ENCODE measurements at regions not wholly inside any gene's neighbourhood (a gene's known extent, or its start where the extent isn't known, plus 50 kb on each side); places are given as distances from the start of the nearest gene placed in this dataset.
A peak's percentile ranks its signal among the peaks of the same experiment; 100 is the strongest.

DNA sequence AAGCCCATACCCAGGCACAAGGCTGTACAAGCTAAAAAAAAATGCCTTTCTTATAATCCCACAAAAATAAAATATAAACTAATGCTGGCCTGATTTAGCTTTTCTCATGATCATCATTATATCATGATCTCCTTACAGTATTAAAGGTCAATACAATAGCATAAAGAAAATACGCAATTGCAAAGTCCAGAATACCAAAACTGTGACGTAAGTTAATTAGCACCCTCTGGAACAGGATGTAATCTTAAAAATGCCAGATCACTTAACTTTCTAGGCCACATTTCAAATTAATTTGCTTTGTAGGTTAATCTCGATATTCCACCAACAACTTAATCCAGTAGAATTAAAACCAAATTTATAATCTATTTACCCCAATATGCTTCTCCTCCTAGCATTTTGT, 444.2 kb upstream of the CYLC2 start:
- no peak overlapping the region for H3K27ac ChIP-seq
- TF ChIP-seq, protein P1, sequence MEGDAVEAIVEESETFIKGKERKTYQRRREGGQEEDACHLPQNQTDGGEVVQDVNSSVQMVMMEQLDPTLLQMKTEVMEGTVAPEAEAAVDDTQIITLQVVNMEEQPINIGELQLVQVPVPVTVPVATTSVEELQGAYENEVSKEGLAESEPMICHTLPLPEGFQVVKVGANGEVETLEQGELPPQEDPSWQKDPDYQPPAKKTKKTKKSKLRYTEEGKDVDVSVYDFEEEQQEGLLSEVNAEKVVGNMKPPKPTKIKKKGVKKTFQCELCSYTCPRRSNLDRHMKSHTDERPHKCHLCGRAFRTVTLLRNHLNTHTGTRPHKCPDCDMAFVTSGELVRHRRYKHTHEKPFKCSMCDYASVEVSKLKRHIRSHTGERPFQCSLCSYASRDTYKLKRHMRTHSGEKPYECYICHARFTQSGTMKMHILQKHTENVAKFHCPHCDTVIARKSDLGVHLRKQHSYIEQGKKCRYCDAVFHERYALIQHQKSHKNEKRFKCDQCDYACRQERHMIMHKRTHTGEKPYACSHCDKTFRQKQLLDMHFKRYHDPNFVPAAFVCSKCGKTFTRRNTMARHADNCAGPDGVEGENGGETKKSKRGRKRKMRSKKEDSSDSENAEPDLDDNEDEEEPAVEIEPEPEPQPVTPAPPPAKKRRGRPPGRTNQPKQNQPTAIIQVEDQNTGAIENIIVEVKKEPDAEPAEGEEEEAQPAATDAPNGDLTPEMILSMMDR (conservative IDR thresholded peaks at IDR 0.05) = no peak

DNA sequence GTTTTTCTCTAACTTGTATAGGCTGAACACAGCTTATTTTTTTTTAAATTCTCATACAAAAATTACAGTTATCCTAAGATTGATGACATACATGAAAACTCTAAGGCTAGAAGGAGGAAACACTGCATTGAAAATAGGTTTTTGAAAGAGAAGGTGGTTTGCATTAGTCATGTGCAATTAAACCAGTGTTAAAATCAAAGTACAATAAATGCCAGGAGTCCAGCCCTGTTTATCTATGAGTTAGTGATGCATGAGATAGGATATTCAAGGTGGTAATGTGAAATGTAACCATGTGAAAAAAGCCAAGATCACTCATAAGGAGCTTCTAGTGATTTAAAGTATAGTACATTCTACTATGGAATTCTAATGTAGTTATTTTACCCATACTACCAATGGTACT, 444.9 kb upstream of the CYLC2 start:
- TF ChIP-seq, protein P1 (conservative IDR thresholded peaks at IDR 0.05) = no peak
- no peak overlapping the region for H3K27ac ChIP-seq

DNA sequence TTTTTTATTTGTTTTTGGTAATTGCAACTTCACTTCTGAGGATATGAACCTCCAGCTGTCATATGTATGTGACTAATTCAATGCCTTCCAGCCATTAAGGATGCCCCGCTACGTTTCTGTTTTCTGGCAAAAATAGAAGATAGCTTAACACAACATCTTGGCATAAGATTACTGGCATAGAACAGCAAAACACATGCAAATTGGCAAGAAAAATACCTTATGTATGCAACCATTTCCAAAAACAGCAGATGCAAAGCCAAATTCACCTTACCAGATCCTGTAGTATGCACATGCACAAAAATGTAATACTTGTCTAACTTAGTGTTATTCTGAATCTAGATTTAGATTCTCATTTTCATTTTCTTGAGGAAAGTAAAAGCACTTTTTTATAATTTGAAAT, 461.1 kb upstream of the CYLC2 start:
- H3K27ac ChIP-seq = no peak overlapping the region
- TF ChIP-seq, protein P1 (conservative IDR thresholded peaks at IDR 0.05) = no peak

DNA sequence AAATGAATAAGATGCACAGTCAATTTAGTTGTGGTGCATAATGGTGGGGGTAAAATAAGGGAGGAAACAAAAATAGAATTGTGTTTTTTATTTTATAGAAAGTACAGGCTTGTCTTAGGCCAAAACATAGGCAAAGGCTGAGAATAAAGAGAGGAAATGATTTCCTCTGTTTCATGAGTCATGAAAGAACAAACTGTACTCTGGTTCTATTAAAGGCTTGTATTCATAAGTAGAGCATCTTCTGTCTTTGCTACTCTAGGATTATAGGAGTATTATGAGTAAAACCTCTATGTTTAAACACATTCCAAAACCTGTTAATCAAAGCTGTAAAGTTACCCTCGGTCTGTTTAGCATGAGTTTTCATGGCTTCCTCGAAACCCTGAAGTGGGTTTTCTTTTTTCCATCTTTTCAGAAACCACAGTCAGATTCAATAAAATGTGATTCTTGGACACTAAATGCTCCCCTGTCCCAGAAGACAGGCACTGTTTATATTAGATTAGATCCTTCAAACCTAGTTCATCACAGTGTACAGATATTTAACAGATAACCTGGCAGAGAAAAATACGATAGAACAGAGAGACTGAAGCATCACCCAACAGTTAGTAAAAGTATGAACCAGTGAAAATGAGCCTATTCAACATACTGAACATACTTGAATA, 473.9 kb upstream of the CYLC2 start:
- TF ChIP-seq, protein P1 (conservative IDR thresholded peaks at IDR 0.05) = no peak
- H3K27ac ChIP-seq = peak overlapping the region; percentile 77

DNA sequence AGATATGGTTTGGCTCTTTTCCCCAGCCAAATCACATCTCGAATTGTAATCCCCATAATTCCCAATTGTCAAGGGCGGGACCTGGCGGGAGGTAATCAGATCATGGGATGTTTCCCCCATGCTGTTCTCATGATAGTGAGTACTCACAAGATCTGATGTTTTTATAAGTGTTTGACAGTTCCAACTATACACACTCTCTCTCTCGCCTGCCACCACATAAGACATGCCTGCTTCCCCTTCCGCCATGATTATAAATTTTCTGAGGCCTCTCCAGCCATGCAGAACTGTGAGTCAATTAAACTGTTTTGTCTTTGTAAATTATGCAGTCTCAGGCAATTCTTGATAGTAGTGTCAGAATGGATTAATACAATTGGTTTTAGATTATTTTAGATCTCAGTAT, 475.7 kb upstream of the CYLC2 start:
- TF ChIP-seq, protein P1 (conservative IDR thresholded peaks at IDR 0.05) = no peak
- peak overlapping the region; percentile 80; the same call in 1 of the 2 replicates for H3K27ac ChIP-seq

DNA sequence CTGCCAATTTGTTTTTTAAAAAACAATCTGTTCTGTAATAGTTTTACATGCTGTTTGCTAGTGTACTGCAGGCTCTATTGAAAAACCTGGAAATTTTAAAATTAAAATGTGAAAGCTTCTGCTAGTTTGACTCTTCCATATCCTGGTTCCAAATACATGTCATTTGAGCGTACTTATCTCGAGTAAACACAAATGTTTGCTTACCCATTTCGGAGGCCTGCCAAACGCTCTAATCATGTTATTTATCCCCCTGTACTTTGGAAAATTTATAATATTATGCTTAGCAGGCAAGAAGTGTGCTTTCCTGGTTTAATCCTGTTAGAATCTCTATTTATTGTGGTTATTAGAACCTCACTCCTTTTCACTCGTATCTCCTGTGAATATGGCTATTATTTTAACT, 476.8 kb upstream of the CYLC2 start:
- TF ChIP-seq, protein P1 (conservative IDR thresholded peaks at IDR 0.05) = no peak

DNA sequence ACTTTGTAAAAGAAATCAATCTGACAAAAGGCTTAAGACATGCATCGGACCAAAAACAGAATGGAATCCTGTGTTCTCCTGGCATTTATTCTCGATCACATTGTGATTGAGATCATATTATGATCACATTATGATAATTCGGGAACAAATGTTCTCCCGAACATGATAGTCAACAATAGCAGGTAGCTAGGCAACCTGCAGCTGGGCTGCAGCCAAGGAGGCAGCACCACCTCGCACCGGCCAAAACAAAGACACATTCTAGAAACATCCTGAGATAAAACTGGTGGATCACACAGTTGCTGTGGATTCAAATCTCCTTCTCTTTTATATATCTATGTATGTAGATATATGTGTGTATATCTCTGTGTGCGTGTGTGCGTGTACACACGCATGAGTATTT, 480.6 kb upstream of the CYLC2 start:
- TF ChIP-seq, protein P1 (conservative IDR thresholded peaks at IDR 0.05) = no peak
- H3K27ac ChIP-seq = peak overlapping the region; percentile 57

More for the DNA sequence above, 476.8 kb upstream of the CYLC2 start:
- peak overlapping the region; percentile 80 for H3K27ac ChIP-seq
